Lower leg skin (tissue), 4 donors: ENCODE measurements at regions not wholly inside any gene's neighbourhood (a gene's known extent, or its start where the extent isn't known, plus 50 kb on each side); places are given as distances from the start of the nearest gene placed in this dataset.

Experiments
- DNase-seq, 2 donors: peaks; one replicate each; pipeline ENCODE4 v3.0.0-alpha.2; 2019; ENCODE audit warnings: low spot score in 2 of 2
- H3K4me3 ChIP-seq: fragments of 200-600 bp; sonication (generic); 2 replicates; pipeline ENCODE4 v1.5.1; 2017; ENCODE audit warnings: mild to moderate bottlenecking, low read depth; ENCODE audit not compliant: poor library complexity, severe bottlenecking
- CTCF ChIP-seq, 3 donors: fragments of 450-650 bp; IDR thresholded peaks; one replicate each; pipeline ENCODE4 v1.5.1; 2016; ENCODE audit warnings: antibody characterized with exemption in 3 of 3, mild to moderate bottlenecking in 3 of 3, moderate library complexity in 2 of 3
- POLR2A ChIP-seq, 2 donors: fragments of 450-650 bp; IDR thresholded peaks; one replicate each; pipeline ENCODE4 v1.6.1; 2016 to 2017; ENCODE audit warnings: antibody characterized with exemption in 2 of 2, mild to moderate bottlenecking in 1 of 2, moderate library complexity in 1 of 2
- WGBS, 2 donors: methylation state at CpG; one replicate each; pipeline ENCODE4 v1.1.5; 2018; 5-methylcytosine and 5-hydroxymethylcytosine counted together
- intact Hi-C: fragments of 100-400 bp; cut with DNase I; formaldehyde crosslinking; loops from one replicate; pipeline ENCODE4 v1.15.0; 2023; ENCODE audit warnings: low total_unique reads

- TF ChIP-seq POLR2A (IDR thresholded peaks at IDR 0.05) (no peak), CTCF (IDR thresholded peaks at IDR 0.05) (no peak)
- no peak for DNase-seq
- H3K4me3 ChIP-seq, result no peak overlapping the region
- intact Hi-C loops, result no loop called here
- 76 to 86% methylated on average over 7 of the region's 7 CpGs for WGBS, 2 donors
Measured at GRCh38 chr6:14619419-14619781, 501.8 kb downstream of the CD83 start.

GRCh38 chr6:14620522-14620921, 502.9 kb downstream of the CD83 start:
- WGBS, 2 donors, result 71 to 79% methylated on average over 9 of the region's 9 CpGs
- DNase-seq, result no peak
- no peak overlapping the region for H3K4me3 ChIP-seq
- intact Hi-C loops, result no loop called here
- TF ChIP-seq CTCF (IDR thresholded peaks at IDR 0.05), result no peak

- no peak overlapping the region for H3K4me3 ChIP-seq
Measured at GRCh38 chr6:14621518-14621917, 503.9 kb downstream of the CD83 start.

GRCh38 chr6:14622085-14622484, 504.5 kb downstream of the CD83 start:
- TF ChIP-seq POLR2A (IDR thresholded peaks at IDR 0.05) (no peak), CTCF (IDR thresholded peaks at IDR 0.05) (no peak)
- H3K4me3 ChIP-seq, result no peak overlapping the region
- intact Hi-C loops, result no loop called here
- DNase-seq, result no peak
- 44 to 49% methylated on average over 11 of the region's 11 CpGs for WGBS, 2 donors

More at GRCh38 chr6:14621518-14621917, 503.9 kb downstream of the CD83 start:
- no peak for DNase-seq
- no peak for TF ChIP-seq CTCF (IDR thresholded peaks at IDR 0.05)
- no peak for TF ChIP-seq POLR2A (IDR thresholded peaks at IDR 0.05)
- WGBS, 2 donors, result 26 to 28% methylated on average over 5 of the region's 5 CpGs
- intact Hi-C loops, result no loop called here

- intact Hi-C loops, result no loop called here
- 85 to 94% methylated on average over 6 of the region's 6 CpGs for WGBS, 2 donors
- TF ChIP-seq CTCF (IDR thresholded peaks at IDR 0.05), result no peak
- no peak for TF ChIP-seq POLR2A (IDR thresholded peaks at IDR 0.05)
Measured at GRCh38 chr6:14622909-14623505, 505.4 kb downstream of the CD83 start.

More at GRCh38 chr6:14622909-14623505, 505.4 kb downstream of the CD83 start:
- DNase-seq, result no peak
- H3K4me3 ChIP-seq, result no peak overlapping the region
